ENCODE measurements at regions not wholly inside any gene's neighbourhood (a gene's known extent, or its start where the extent isn't known, plus 50 kb on each side); places are given as distances from the start of the nearest gene placed in this dataset.

DNA sequence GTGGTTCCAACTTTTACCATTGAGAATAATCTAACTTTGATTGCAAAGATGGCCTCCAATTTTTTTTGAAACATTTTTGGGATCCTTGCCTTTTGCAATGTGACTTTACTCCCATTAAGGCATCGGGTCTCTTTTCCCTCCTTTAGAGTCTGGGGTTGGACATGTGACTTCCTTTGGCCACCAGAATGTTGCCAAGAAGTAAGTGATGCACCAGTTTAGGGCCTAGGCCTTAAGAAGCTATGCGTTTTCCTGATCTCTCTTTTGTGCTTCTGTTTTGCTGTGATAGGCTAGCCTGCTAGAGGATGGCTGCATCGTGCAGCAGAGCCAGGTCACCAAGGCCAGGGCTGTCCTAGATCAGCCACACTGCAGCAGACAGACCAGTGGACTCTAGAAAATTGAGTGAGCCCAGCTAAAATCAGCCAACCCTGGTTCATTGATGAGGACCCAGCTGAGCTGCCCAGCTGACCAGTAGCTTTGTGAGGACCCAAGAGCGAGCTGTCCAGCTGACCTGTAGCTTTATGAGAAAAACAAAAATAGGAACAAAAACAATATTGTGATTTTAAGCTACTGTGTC is 594.0 kb upstream of the JAG1 start:
- H3K4me1 Mint-ChIP-seq (ENCODE audit: low read depth in 2 of 2): no peaks in the 10 kb centered on the region
- no peaks in the 10 kb centered on the region for H3K9me3 Mint-ChIP-seq
- ATAC-seq (replicated peaks) (no peak), DNase-seq (no peak)
- H3K27ac Mint-ChIP-seq: no peak overlapping the region
- no peaks in the 10 kb centered on the region for H3K27me3 Mint-ChIP-seq
- H3K36me3 Mint-ChIP-seq (ENCODE audit: insufficient read depth): no peaks in the 10 kb centered on the region
- H3K4me3 Mint-ChIP-seq: no peak overlapping the region

GRCh38 chr20:11270566-11270965 is 596.8 kb upstream of the JAG1 start:
- DNase-seq (no peak), ATAC-seq (replicated peaks) (no peak)
- Mint-ChIP-seq H3K4me3 (no peak overlapping the region), H3K9me3 (no peaks in the 10 kb centered on the region), H3K27ac (no peak overlapping the region), H3K36me3 (ENCODE audit: insufficient read depth) (no peaks in the 10 kb centered on the region), H3K27me3 (no peaks in the 10 kb centered on the region), H3K4me1 (ENCODE audit: low read depth in 2 of 2) (no peaks in the 10 kb centered on the region)

DNA sequence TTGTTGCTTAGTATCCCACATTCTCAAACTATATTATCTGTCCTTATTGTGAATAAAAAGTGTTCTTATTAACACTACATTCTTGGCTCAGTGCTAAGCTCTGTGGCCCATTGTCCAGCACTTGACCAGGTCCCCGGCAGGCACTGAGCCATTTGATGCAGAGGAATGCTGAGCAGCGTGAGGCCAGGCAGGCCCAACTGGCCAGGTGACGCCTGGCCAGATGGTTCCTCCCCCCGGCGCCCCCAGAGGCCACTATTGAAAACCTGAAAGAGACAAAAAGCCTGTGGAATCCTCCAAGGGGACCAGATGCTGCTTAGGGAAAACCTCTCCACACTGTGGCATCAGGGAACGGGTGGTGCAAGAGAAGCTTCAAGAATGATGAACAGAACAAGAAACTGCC is 597.5 kb upstream of the JAG1 start:
- Mint-ChIP-seq H3K27me3 (no peaks in the 10 kb centered on the region), H3K36me3 (ENCODE audit: insufficient read depth) (no peaks in the 10 kb centered on the region), H3K27ac (no peak overlapping the region), H3K9me3 (no peaks in the 10 kb centered on the region), H3K4me3 (no peak overlapping the region), H3K4me1 (ENCODE audit: low read depth in 2 of 2) (no peaks in the 10 kb centered on the region)
- DNase-seq (no peak), ATAC-seq (replicated peaks) (no peak)

GRCh38 chr20:11271920-11272594 is 598.3 kb upstream of the JAG1 start:
- no peak overlapping the region for H3K27ac Mint-ChIP-seq
- no peaks in the 10 kb centered on the region for H3K4me1 Mint-ChIP-seq (ENCODE audit: low read depth in 2 of 2)
- no peak overlapping the region for H3K4me3 Mint-ChIP-seq
- no peaks in the 10 kb centered on the region for H3K27me3 Mint-ChIP-seq
- H3K36me3 Mint-ChIP-seq (ENCODE audit: insufficient read depth): no peaks in the 10 kb centered on the region
- ATAC-seq (replicated peaks): no peak
- no peak for DNase-seq
- H3K9me3 Mint-ChIP-seq: no peaks in the 10 kb centered on the region

DNA sequence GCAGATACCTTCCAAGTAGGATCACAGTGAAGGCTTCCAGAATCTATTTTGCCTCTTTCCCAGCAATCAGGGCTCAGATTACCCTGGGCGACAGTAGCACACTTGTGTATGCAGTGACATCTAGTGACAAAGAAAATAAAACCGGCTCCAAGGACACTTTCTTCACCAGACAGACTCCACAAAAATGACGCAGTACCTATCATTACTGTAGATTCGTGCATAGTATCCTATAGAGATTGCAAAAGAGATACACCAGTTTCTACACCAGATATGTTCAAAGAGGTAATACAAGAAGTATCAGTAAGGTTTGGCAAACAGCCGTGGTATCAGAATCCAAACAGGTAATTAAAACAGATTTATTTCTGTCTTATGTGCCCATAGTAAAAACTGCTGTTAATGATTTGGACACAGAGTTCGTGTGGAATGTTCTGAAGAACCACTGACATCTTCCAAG is 600.4 kb upstream of the JAG1 start:
- no peak for ATAC-seq (replicated peaks)
- peaks cover 0 to 5% of the 10 kb centered on the region in 2 donors for H3K27me3 Mint-ChIP-seq
- H3K27ac Mint-ChIP-seq: no peak overlapping the region
- H3K4me3 Mint-ChIP-seq: no peak overlapping the region
- H3K4me1 Mint-ChIP-seq (ENCODE audit: low read depth in 2 of 2): no peaks in the 10 kb centered on the region
- no peak for DNase-seq
- H3K36me3 Mint-ChIP-seq (ENCODE audit: insufficient read depth): no peaks in the 10 kb centered on the region
- peaks cover 10 to 16% of the 10 kb centered on the region in 2 donors for H3K9me3 Mint-ChIP-seq

- H3K27ac Mint-ChIP-seq: no peak overlapping the region
- peaks cover 10 to 16% of the 10 kb centered on the region in 2 donors for H3K9me3 Mint-ChIP-seq
- no peaks in the 10 kb centered on the region for H3K4me1 Mint-ChIP-seq (ENCODE audit: low read depth in 2 of 2)
- no peak for ATAC-seq (replicated peaks)
- DNase-seq: no peak
- H3K4me3 Mint-ChIP-seq: no peak overlapping the region
- peaks cover 0 to 5% of the 10 kb centered on the region in 2 donors for H3K27me3 Mint-ChIP-seq
- no peaks in the 10 kb centered on the region for H3K36me3 Mint-ChIP-seq (ENCODE audit: insufficient read depth)
Measured at GRCh38 chr20:11275740-11276139, 601.9 kb upstream of the JAG1 start.

DNA sequence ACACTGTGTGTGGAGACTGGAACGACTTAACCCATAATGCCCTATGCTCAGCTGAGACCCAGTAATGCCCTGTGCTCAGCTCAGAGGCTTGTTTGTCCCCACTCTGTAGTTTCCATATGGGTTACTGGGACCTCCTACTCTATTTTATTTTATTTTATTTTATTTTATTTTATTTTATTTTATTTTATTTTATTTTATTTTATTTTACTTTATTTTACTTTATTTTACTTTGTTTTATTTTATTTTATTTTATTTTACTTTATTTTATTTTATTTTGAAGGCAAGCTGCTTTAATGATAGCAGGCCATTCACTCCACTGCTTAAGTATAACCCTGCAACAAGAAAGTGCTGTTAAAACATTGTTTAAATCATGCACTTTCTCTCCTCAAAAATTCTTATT is 603.4 kb upstream of the JAG1 start:
- Mint-ChIP-seq H3K4me1 (ENCODE audit: low read depth in 2 of 2) (no peaks in the 10 kb centered on the region), H3K4me3 (no peak overlapping the region)

GRCh38 chr20:11277858-11278257 is 604.1 kb upstream of the JAG1 start:
- Mint-ChIP-seq H3K9me3 (peaks cover 10 to 25% of the 10 kb centered on the region in 2 donors), H3K27ac (no peak overlapping the region), H3K36me3 (ENCODE audit: insufficient read depth) (peaks cover under 1% of the 10 kb centered on the region), H3K4me1 (ENCODE audit: low read depth in 2 of 2) (no peaks in the 10 kb centered on the region), H3K27me3 (peaks cover 0 to 5% of the 10 kb centered on the region in 2 donors), H3K4me3 (no peak overlapping the region)
- no peak for DNase-seq
- ATAC-seq (replicated peaks): no peak

More for the DNA sequence above, 603.4 kb upstream of the JAG1 start:
- Mint-ChIP-seq H3K27me3 (peaks cover 0 to 5% of the 10 kb centered on the region in 2 donors), H3K27ac (no peak overlapping the region), H3K9me3 (peaks cover 10 to 18% of the 10 kb centered on the region in 2 donors), H3K36me3 (ENCODE audit: insufficient read depth) (no peaks in the 10 kb centered on the region)
- DNase-seq: no peak
- no peak for ATAC-seq (replicated peaks)

GRCh38 chr20:11278461-11278860 is 604.7 kb upstream of the JAG1 start:
- H3K9me3 Mint-ChIP-seq: peaks cover 10 to 26% of the 10 kb centered on the region in 2 donors
- no peak overlapping the region for H3K27ac Mint-ChIP-seq
- ATAC-seq (replicated peaks) (no peak), DNase-seq (no peak)
- H3K4me1 Mint-ChIP-seq (ENCODE audit: low read depth in 2 of 2): no peaks in the 10 kb centered on the region
- no peak overlapping the region for H3K4me3 Mint-ChIP-seq
- H3K36me3 Mint-ChIP-seq (ENCODE audit: insufficient read depth): peaks cover 3% of the 10 kb centered on the region
- peaks cover 0 to 5% of the 10 kb centered on the region in 2 donors for H3K27me3 Mint-ChIP-seq

DNA sequence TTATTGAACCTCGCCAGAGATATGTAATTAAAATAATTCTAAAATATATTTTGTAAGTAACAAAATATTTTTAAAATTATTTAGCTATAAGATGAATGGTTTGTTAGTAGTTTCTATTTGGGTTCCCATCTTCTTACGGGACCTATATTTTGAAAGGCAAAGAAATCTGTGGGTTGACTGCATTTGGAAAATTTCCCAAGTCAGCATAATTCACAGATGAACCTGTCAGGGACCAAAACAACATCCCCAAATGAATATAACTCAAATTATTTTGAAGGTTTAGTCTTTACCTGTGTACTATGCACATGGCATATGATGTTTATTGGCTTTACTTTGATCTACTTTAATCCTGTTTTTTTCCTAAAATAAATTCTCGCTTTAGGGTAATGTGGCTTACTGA is 607.4 kb upstream of the JAG1 start:
- no peak for ATAC-seq (replicated peaks)
- Mint-ChIP-seq H3K4me3 (no peak overlapping the region), H3K27ac (no peak overlapping the region), H3K9me3 (peaks cover 12 to 26% of the 10 kb centered on the region in 2 donors), H3K27me3 (peaks cover 0 to 5% of the 10 kb centered on the region in 2 donors), H3K36me3 (ENCODE audit: insufficient read depth) (peaks cover 3% of the 10 kb centered on the region), H3K4me1 (ENCODE audit: low read depth in 2 of 2) (no peaks in the 10 kb centered on the region)
- DNase-seq: no peak

- H3K36me3 Mint-ChIP-seq (ENCODE audit: insufficient read depth): peaks cover 3% of the 10 kb centered on the region
- H3K4me3 Mint-ChIP-seq: no peak overlapping the region
- no peaks in the 10 kb centered on the region for H3K4me1 Mint-ChIP-seq (ENCODE audit: low read depth in 2 of 2)
- peaks cover 0 to 5% of the 10 kb centered on the region in 2 donors for H3K27me3 Mint-ChIP-seq
- H3K9me3 Mint-ChIP-seq: peaks cover 12 to 30% of the 10 kb centered on the region in 2 donors
- DNase-seq (no peak), ATAC-seq (replicated peaks) (no peak)
- H3K27ac Mint-ChIP-seq: no peak overlapping the region
Measured at GRCh38 chr20:11281768-11282167, 608.0 kb upstream of the JAG1 start.

DNA sequence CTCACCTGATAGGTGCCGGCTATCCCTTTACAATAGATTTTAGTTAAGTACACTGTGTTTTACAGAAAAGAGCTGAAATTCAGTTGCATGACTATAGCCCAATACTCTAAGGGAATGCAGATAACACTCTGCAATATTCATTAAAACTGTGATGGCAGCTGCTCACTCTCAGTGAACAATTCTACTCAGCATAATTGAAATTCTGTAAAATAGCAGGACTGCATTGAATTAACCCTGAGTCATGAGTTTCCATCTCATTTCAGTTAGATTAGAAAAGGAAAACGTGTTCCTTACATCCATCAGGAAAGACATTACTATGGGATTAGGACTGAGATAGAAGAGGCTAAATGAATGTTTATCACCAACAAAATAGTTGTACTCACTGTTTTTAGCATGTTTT is 613.3 kb upstream of the JAG1 start:
- no peak overlapping the region for H3K27ac Mint-ChIP-seq
- peaks cover 3% of the 10 kb centered on the region for H3K36me3 Mint-ChIP-seq (ENCODE audit: insufficient read depth)
- peaks cover 7 to 18% of the 10 kb centered on the region in 2 donors for H3K9me3 Mint-ChIP-seq
- H3K4me1 Mint-ChIP-seq (ENCODE audit: low read depth in 2 of 2): no peaks in the 10 kb centered on the region
- no peaks in the 10 kb centered on the region for H3K27me3 Mint-ChIP-seq
- H3K4me3 Mint-ChIP-seq: no peak overlapping the region
- ATAC-seq (replicated peaks): no peak
- no peak for DNase-seq

GRCh38 chr20:11296221-11296620 is 621.5 kb upstream of the BTBD3 start:
- Mint-ChIP-seq H3K27me3 (no peaks in the 10 kb centered on the region), H3K36me3 (ENCODE audit: insufficient read depth) (no peaks in the 10 kb centered on the region), H3K4me3 (no peak overlapping the region), H3K9me3 (peaks cover 6 to 7% of the 10 kb centered on the region in 2 donors), H3K4me1 (ENCODE audit: low read depth in 2 of 2) (no peaks in the 10 kb centered on the region), H3K27ac (no peak overlapping the region)
- no peak for DNase-seq
- ATAC-seq (replicated peaks): no peak

DNA sequence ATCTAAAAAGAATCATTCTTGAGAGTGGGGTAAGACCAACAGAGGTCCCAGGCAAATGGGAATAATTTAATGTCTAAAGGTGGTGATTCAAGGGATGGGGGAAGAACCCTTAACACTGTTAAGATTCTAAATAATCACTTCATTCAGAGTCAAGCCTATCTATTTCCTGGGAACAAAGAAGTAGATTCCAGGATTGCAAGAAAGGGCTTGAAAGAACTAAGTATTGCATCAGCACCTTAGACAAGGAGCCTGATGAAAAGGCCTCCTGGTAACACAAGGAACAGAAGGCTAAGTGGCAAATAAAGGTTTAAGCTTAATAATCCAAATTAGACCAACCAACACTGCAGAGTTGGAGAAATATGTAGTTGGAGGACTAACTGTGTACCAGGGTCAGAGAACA is 620.7 kb upstream of the BTBD3 start:
- ATAC-seq (replicated peaks) (no peak), DNase-seq (no peak)
- H3K27me3 Mint-ChIP-seq: no peaks in the 10 kb centered on the region
- no peak overlapping the region for H3K4me3 Mint-ChIP-seq
- H3K4me1 Mint-ChIP-seq (ENCODE audit: low read depth in 2 of 2): no peaks in the 10 kb centered on the region
- no peaks in the 10 kb centered on the region for H3K36me3 Mint-ChIP-seq (ENCODE audit: insufficient read depth)
- H3K9me3 Mint-ChIP-seq: peaks cover 7 to 11% of the 10 kb centered on the region in 2 donors
- no peak overlapping the region for H3K27ac Mint-ChIP-seq

Data from effector memory CD8-positive, alpha-beta T cell (primary cell).